Common myeloid progenitor, CD34-positive (primary cell): ENCODE measurements at regions not wholly inside any gene's neighbourhood (a gene's known extent, or its start where the extent isn't known, plus 50 kb on each side); places are given as distances from the start of the nearest gene placed in this dataset.
A peak's percentile ranks its signal among the peaks of the same experiment; 100 is the strongest.

Experiments
- CTCF ChIA-PET: fragments of 350-600 bp; sonication (Branson Sonifier 250); formaldehyde crosslinking; loops from one replicate; lab custom pipeline; 2021; ENCODE audit warnings: antibody characterized with exemption; lab: Charles Lee
- POLR2A ChIA-PET: fragments of 350-600 bp; sonication (Branson Sonifier 250); formaldehyde crosslinking; loops from one replicate; lab custom pipeline; 2021; ENCODE audit warnings: antibody characterized with exemption; lab: Charles Lee
- DNase-seq, 3 donors: peaks; one replicate each; pipeline versions ENCODE4 v3.0.0 to v3.0.0-alpha.2; 2013
- H3K27ac ChIP-seq, 2 experiments: 1 replicate in 1 of 2; 2 replicates in 1 of 2; pipeline ENCODE4 v1.7.0; 2013; ENCODE audit warnings: inconsistent platforms in 2 of 2, low read length in 2 of 2, mild to moderate bottlenecking in 2 of 2, low read depth in 1 of 2, moderate library complexity in 1 of 2; ENCODE audit not compliant: severe bottlenecking in 2 of 2, insufficient read depth in 1 of 2, poor library complexity in 1 of 2
- H3K27me3 ChIP-seq, 5 experiments: replicated peaks in 2 of 5; 1 replicate in 3 of 5; 2 replicates in 2 of 5; pipeline versions ENCODE4 v1.6.1 to v1.7.0; 2013; ENCODE audit warnings: low read length in 4 of 5, mild to moderate bottlenecking in 2 of 5, moderate library complexity in 2 of 5, inconsistent platforms in 1 of 5; ENCODE audit not compliant: insufficient read depth in 5 of 5, control insufficient read depth in 4 of 5
- H3K36me3 ChIP-seq, 4 experiments: 1 replicate in 2 of 4; 2 replicates in 2 of 4; pipeline versions ENCODE4 v1.6.1 to v1.7.0; 2013; ENCODE audit warnings: low read length in 3 of 4, control low read depth in 1 of 4, mild to moderate bottlenecking in 1 of 4; ENCODE audit not compliant: control insufficient read depth in 4 of 4, insufficient read depth in 4 of 4
- H3K4me1 ChIP-seq, 4 experiments: 1 replicate in 3 of 4; 2 replicates in 1 of 4; pipeline versions ENCODE4 v1.6.1 to v1.7.1; 2013; ENCODE audit warnings: low read length in 3 of 4, mild to moderate bottlenecking in 3 of 4, control low read depth in 1 of 4, inconsistent platforms in 1 of 4, moderate library complexity in 1 of 4; ENCODE audit not compliant: control insufficient read depth in 4 of 4, insufficient read depth in 4 of 4; ENCODE audit errors: control extremely low read depth in 1 of 4
- H3K4me3 ChIP-seq, 7 experiments: 1 replicate in 4 of 7; 2 replicates in 3 of 7; pipeline versions ENCODE4 v1.5.1 to v1.7.0; 2013; ENCODE audit warnings: mild to moderate bottlenecking in 7 of 7, low read length in 6 of 7, moderate library complexity in 6 of 7, inconsistent platforms in 2 of 7, low read depth in 2 of 7, control low read depth in 1 of 7; ENCODE audit not compliant: insufficient read depth in 4 of 7, control insufficient read depth in 1 of 7; ENCODE audit errors: extremely low read depth in 1 of 7
- H3K9me3 ChIP-seq, 5 experiments: 1 replicate in 4 of 5; 2 replicates in 1 of 5; pipeline versions ENCODE4 v1.6.1 to v1.7.1; 2013; ENCODE audit warnings: low read length in 4 of 5, mild to moderate bottlenecking in 2 of 5, inconsistent platforms in 1 of 5, low read depth in 1 of 5, moderate library complexity in 1 of 5; ENCODE audit not compliant: control insufficient read depth in 4 of 5, insufficient read depth in 2 of 5; ENCODE audit errors: control extremely low read depth in 1 of 5
- WGBS: methylation state at CpG from one replicate; pipeline ENCODE4 v1.1.5; 2013; ENCODE audit not compliant: insufficient coverage; 5-methylcytosine and 5-hydroxymethylcytosine counted together

- ChIA-PET POLR2A (no interaction called here), CTCF (no interaction called here)
- Histone ChIP-seq H3K4me3 (no peak overlapping the region), H3K27me3 (peaks cover 0 to 2% (median 0%) of the 10 kb centered on the region in 5 experiments), H3K27ac (no peak overlapping the region), H3K4me1 (no peaks in the 10 kb centered on the region), H3K36me3 (no peaks in the 10 kb centered on the region), H3K9me3 (no peaks in the 10 kb centered on the region)
- DNase-seq = no peak
- 98% methylated on average over 16 of the region's 18 CpGs for WGBS
Observed at GRCh38 chr6:51025082-51025777, 206.6 kb downstream of the TFAP2B start.

GRCh38 chr6:51027283-51028065 is 208.8 kb downstream of the TFAP2B start:
- Histone ChIP-seq H3K4me3 (no peak overlapping the region), H3K9me3 (no peaks in the 10 kb centered on the region), H3K36me3 (no peaks in the 10 kb centered on the region), H3K27ac (no peak overlapping the region), H3K4me1 (no peaks in the 10 kb centered on the region), H3K27me3 (peaks cover 0 to 2% (median 0%) of the 10 kb centered on the region in 5 experiments)
- CTCF ChIA-PET = no interaction called here
- 80% methylated on average over 1 of the region's 5 CpGs for WGBS
- no peak for DNase-seq
- POLR2A ChIA-PET = no interaction called here

- H3K4me3 ChIP-seq = no peak overlapping the region
- no CpG with 5 or more reads among the region's 1 CpG for WGBS
- no peak for DNase-seq
- H3K27me3 ChIP-seq = peaks cover 0 to 2% (median 0%) of the 10 kb centered on the region in 5 experiments
- no peaks in the 10 kb centered on the region for H3K36me3 ChIP-seq
- no peak overlapping the region for H3K27ac ChIP-seq
- POLR2A ChIA-PET = no interaction called here
- no peaks in the 10 kb centered on the region for H3K9me3 ChIP-seq
- H3K4me1 ChIP-seq = no peaks in the 10 kb centered on the region
- CTCF ChIA-PET = no interaction called here
Observed at GRCh38 chr6:51028276-51028675, 209.6 kb downstream of the TFAP2B start.

DNA sequence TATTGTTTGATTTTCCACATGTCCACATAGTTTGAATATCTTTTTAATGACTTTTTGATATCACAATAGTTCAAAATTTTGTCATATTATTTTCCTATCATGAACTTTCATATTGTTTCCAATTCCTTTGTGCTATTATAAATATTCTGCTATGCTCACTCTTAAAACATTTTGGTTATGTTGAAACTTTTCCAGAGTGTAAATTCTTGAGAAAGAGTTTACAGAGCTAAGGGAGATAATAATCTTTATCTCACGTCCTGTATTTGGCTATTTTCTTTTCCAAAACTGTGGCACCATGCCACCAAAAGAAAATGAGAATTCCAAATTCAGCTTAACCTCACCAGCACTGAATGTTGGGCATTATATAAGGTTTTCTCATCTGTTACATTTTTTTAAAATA is 210.9 kb downstream of the TFAP2B start:
- Histone ChIP-seq H3K27ac (no peak overlapping the region), H3K4me3 (no peak overlapping the region), H3K36me3 (no peaks in the 10 kb centered on the region), H3K4me1 (no peaks in the 10 kb centered on the region), H3K9me3 (no peaks in the 10 kb centered on the region), H3K27me3 (peaks cover 0 to 2% (median 0%) of the 10 kb centered on the region in 5 experiments)
- no peak for DNase-seq
- no CpG with 5 or more reads among the region's 1 CpG for WGBS
- POLR2A ChIA-PET = no interaction called here
- CTCF ChIA-PET = no interaction called here

GRCh38 chr6:51045548-51045947 is 226.9 kb downstream of the TFAP2B start:
- no peak for DNase-seq
- Histone ChIP-seq H3K27me3 (no peaks in the 10 kb centered on the region), H3K36me3 (no peaks in the 10 kb centered on the region), H3K4me3 (no peak overlapping the region), H3K27ac (no peak overlapping the region), H3K4me1 (peaks cover 0 to 12% (median 7%) of the 10 kb centered on the region in 4 experiments), H3K9me3 (no peaks in the 10 kb centered on the region)
- POLR2A ChIA-PET = no interaction called here
- CTCF ChIA-PET = interaction anchor here (0.6 to 1.3 kb wide), 2 partner anchors 57 to 1005 kb away, joined by 3 to 4 read pairs; no protein-coding TSS in a partner anchor
- no CpG with 5 or more reads among the region's 2 CpGs for WGBS

DNA sequence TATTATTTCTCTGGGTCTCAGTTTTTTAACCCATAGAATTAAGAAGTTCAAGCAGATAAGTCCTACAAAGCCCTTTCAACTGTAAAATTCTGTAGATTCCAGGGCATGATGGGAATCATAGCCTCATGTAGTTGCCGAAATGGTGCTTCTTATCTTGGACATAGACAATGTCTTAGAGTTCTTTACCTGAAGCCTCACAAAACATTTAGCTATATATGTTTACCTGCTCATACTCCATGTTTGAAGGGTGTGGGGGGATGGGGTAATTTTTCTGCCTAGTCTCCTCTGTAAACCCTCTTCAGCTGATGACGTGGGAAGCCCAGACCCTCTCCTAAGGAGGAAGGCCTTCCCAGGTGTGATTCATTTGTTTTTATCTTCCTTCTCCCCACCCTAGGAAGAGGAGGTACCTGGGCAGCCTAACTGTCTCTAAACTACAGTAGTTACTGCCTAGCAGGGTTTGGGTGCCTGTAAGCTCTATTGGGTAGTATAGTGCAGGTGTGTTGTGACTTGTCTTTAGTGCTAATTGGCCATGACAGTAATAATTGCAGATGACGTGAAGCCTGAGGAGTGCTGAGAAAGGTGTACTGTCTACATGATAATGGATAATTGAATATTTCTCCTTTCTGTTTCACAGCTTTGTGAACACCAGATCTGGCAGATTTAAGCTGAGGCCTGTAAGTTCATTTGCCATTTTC is 230.8 kb downstream of the TFAP2B start:
- 88% methylated on average over 1 of the region's 3 CpGs for WGBS
- H3K27ac ChIP-seq = peak overlapping the region in 1 of 2 experiments; percentile 59

More for the DNA sequence above, 230.8 kb downstream of the TFAP2B start:
- Histone ChIP-seq H3K4me3 (no peak overlapping the region), H3K9me3 (peaks cover 0 to 3% (median 0%) of the 10 kb centered on the region in 5 experiments), H3K36me3 (no peaks in the 10 kb centered on the region), H3K27me3 (no peaks in the 10 kb centered on the region), H3K4me1 (peaks cover 0 to 25% (median 11%) of the 10 kb centered on the region in 4 experiments)
- ChIA-PET CTCF (no interaction called here), POLR2A (interaction anchor here (0.6 kb wide), 1 partner anchor 75 kb away, joined by 3 read pairs; no protein-coding TSS in a partner anchor)
- DNase-seq = no peak
